NCI-H524 treated with DMSO at 0.1 percent for 48 hours (cell line): ENCODE measurements at regions not wholly inside any gene's neighbourhood (a gene's known extent, or its start where the extent isn't known, plus 50 kb on each side); places are given as distances from the start of the nearest gene placed in this dataset.

Source experiments
- DNase-seq: peaks from one replicate; lab custom pipeline; 2025; lab: John Stamatoyannopoulos, UW

- DNase-seq = no peak
Observed at GRCh38 chr20:37643400-37643799, 50.4 kb upstream of the CTNNBL1 start.

GRCh38 chr20:37642246-37642645 lies 51.6 kb upstream of the CTNNBL1 start:
- DNase-seq = no peak

- no peak for DNase-seq
Observed at GRCh38 chr20:37640600-37641561, 52.9 kb upstream of the CTNNBL1 start.

GRCh38 chr20:37638527-37638926 lies 55.3 kb upstream of the CTNNBL1 start:
- DNase-seq = no peak

- no peak for DNase-seq
Observed at GRCh38 chr20:37636977-37637376, 56.9 kb upstream of the CTNNBL1 start.

- no peak for DNase-seq
Observed at GRCh38 chr20:37636212-37636975, 57.4 kb upstream of the CTNNBL1 start.

- DNase-seq = no peak
Observed at GRCh38 chr20:37630993-37631392, 62.8 kb upstream of the CTNNBL1 start.

- DNase-seq = peak; percentile 28
Observed at GRCh38 chr20:37630166-37630565, 63.7 kb upstream of the CTNNBL1 start.

GRCh38 chr20:37627767-37628130 lies 66.1 kb upstream of the CTNNBL1 start:
- no peak for DNase-seq

GRCh38 chr20:37627060-37627766 lies 66.6 kb upstream of the CTNNBL1 start:
- peak; percentile 77 for DNase-seq

GRCh38 chr20:37624963-37625362 lies 68.9 kb upstream of the CTNNBL1 start:
- peak; percentile 41 for DNase-seq

- DNase-seq = no peak
Observed at GRCh38 chr20:37622728-37623127, 71.1 kb upstream of the CTNNBL1 start.

GRCh38 chr20:37619496-37619895 lies 74.3 kb upstream of the CTNNBL1 start:
- no peak for DNase-seq

- DNase-seq = no peak
Observed at GRCh38 chr20:37616110-37616425, 77.8 kb upstream of the CTNNBL1 start.

GRCh38 chr20:37615340-37616109 lies 78.3 kb upstream of the CTNNBL1 start:
- no peak for DNase-seq

- DNase-seq = no peak
Observed at GRCh38 chr20:37611852-37612251, 82.0 kb upstream of the CTNNBL1 start.

GRCh38 chr20:37611346-37611745 lies 82.5 kb upstream of the CTNNBL1 start:
- DNase-seq = no peak

- DNase-seq = no peak
Observed at GRCh38 chr20:37610203-37610798, 82.6 kb upstream of the BLCAP start.

GRCh38 chr20:37602634-37603033 lies 75.0 kb upstream of the BLCAP start:
- DNase-seq = no peak

GRCh38 chr20:37600486-37600885 lies 72.8 kb upstream of the BLCAP start:
- no peak for DNase-seq

GRCh38 chr20:37598575-37599342 lies 71.1 kb upstream of the BLCAP start:
- DNase-seq = no peak
